ENCODE measurements at regions not wholly inside any gene's neighbourhood (a gene's known extent, or its start where the extent isn't known, plus 50 kb on each side); places are given as distances from the start of the nearest gene placed in this dataset.

GRCh38 chrX:40394302-40394701, 186.5 kb upstream of the ATP6AP2 start:
- TF ChIP-seq GATA2 (IDR thresholded peaks at IDR 0.05; ENCODE audit: insufficient read depth, insufficient read length, low read depth, low read length) (no peak), CTCF (IDR thresholded peaks at IDR 0.05; ENCODE audit: extremely low read depth in 1 of 2, insufficient read depth in 1 of 2, low read depth in 1 of 2, low read length in 2 of 2) (no peak), POLR2A (IDR thresholded peaks at IDR 0.05; ENCODE audit: low read depth, low read length) (no peak)

All from endothelial cell of umbilical vein (primary cell).